C4-2B (cell line): ENCODE measurements at regions not wholly inside any gene's neighbourhood (a gene's known extent, or its start where the extent isn't known, plus 50 kb on each side); places are given as distances from the start of the nearest gene placed in this dataset.

ENCODE experiments used
- ZFX ChIP-seq: fragments of 450-650 bp; IDR thresholded peaks from 2 replicates; pipeline ENCODE4 v1.6.1; 2017
- TF ChIP-seq, protein P1 (sequence below): fragments of 450-650 bp; conservative IDR thresholded peaks from 2 replicates; pipeline ENCODE4 v1.5.1; 2017; ENCODE audit warnings: mild to moderate bottlenecking

DNA sequence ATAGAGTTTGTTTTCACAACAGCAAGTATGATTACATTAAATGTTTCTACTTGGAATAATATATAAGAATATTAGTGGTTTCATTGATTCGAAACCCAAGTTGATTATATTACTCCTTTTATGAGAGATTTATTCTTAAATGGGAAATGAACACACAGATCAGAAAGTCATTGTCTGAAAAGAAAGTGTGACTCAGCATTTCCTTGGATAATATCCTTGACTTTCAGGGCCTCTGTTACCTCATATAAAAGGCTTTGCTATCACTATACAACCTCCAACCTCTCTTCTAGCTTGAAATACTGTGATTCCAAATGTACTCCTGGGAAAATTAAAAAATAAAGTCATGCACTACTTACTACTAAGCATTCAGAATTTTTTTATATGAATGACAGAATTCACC lies 295.3 kb upstream of the LYPLAL1 start:
- TF ChIP-seq, protein P1, sequence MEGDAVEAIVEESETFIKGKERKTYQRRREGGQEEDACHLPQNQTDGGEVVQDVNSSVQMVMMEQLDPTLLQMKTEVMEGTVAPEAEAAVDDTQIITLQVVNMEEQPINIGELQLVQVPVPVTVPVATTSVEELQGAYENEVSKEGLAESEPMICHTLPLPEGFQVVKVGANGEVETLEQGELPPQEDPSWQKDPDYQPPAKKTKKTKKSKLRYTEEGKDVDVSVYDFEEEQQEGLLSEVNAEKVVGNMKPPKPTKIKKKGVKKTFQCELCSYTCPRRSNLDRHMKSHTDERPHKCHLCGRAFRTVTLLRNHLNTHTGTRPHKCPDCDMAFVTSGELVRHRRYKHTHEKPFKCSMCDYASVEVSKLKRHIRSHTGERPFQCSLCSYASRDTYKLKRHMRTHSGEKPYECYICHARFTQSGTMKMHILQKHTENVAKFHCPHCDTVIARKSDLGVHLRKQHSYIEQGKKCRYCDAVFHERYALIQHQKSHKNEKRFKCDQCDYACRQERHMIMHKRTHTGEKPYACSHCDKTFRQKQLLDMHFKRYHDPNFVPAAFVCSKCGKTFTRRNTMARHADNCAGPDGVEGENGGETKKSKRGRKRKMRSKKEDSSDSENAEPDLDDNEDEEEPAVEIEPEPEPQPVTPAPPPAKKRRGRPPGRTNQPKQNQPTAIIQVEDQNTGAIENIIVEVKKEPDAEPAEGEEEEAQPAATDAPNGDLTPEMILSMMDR: no peak
- no peak for TF ChIP-seq ZFX
